Lower leg skin (tissue), 4 donors: ENCODE measurements at regions not wholly inside any gene's neighbourhood (a gene's known extent, or its start where the extent isn't known, plus 50 kb on each side); places are given as distances from the start of the nearest gene placed in this dataset.

ENCODE experiments used
- DNase-seq, 2 donors: peaks; one replicate each; pipeline ENCODE4 v3.0.0-alpha.2; 2019; ENCODE audit warnings: low spot score in 2 of 2
- H3K4me3 ChIP-seq: fragments of 200-600 bp; sonication (generic); 2 replicates; pipeline ENCODE4 v1.5.1; 2017; ENCODE audit warnings: mild to moderate bottlenecking, low read depth; ENCODE audit not compliant: poor library complexity, severe bottlenecking
- CTCF ChIP-seq, 3 donors: fragments of 450-650 bp; IDR thresholded peaks; one replicate each; pipeline ENCODE4 v1.5.1; 2016; ENCODE audit warnings: antibody characterized with exemption in 3 of 3, mild to moderate bottlenecking in 3 of 3, moderate library complexity in 2 of 3
- POLR2A ChIP-seq, 2 donors: fragments of 450-650 bp; IDR thresholded peaks; one replicate each; pipeline ENCODE4 v1.6.1; 2016 to 2017; ENCODE audit warnings: antibody characterized with exemption in 2 of 2, mild to moderate bottlenecking in 1 of 2, moderate library complexity in 1 of 2
- WGBS, 2 donors: methylation state at CpG; one replicate each; pipeline ENCODE4 v1.1.5; 2018; 5-methylcytosine and 5-hydroxymethylcytosine counted together
- intact Hi-C: fragments of 100-400 bp; cut with DNase I; formaldehyde crosslinking; loops from one replicate; pipeline ENCODE4 v1.15.0; 2023; ENCODE audit warnings: low total_unique reads

- TF ChIP-seq POLR2A (IDR thresholded peaks at IDR 0.05) (no peak), CTCF (IDR thresholded peaks at IDR 0.05) (no peak)
- DNase-seq = no peak
- 75 to 80% methylated on average over 2 of the region's 2 CpGs for WGBS, 2 donors
- H3K4me3 ChIP-seq = no peak overlapping the region
- intact Hi-C loops = no loop called here
Observed at GRCh38 chr2:183606022-183606717, 481.9 kb downstream of the NUP35 start.

GRCh38 chr2:183606718-183607085, 482.5 kb downstream of the NUP35 start:
- TF ChIP-seq POLR2A (IDR thresholded peaks at IDR 0.05) = no peak
- intact Hi-C loops = no loop called here
- no peak for DNase-seq
- no peak overlapping the region for H3K4me3 ChIP-seq
- WGBS, 2 donors = 89 to 91% methylated on average over 3 of the region's 3 CpGs

- TF ChIP-seq CTCF (IDR thresholded peaks at IDR 0.05) (no peak), POLR2A (IDR thresholded peaks at IDR 0.05) (no peak)
- no peak for DNase-seq
- 96% methylated on average over 21 of the region's 21 CpGs for WGBS, 2 donors
- no peak overlapping the region for H3K4me3 ChIP-seq
- intact Hi-C loops = no loop called here
Observed at GRCh38 chr2:183607995-183608394, 483.8 kb downstream of the NUP35 start.

GRCh38 chr2:183608747-183609146, 484.5 kb downstream of the NUP35 start:
- WGBS, 2 donors = 81 to 93% methylated on average over 1 of the region's 1 CpG
- no peak overlapping the region for H3K4me3 ChIP-seq
- TF ChIP-seq POLR2A (IDR thresholded peaks at IDR 0.05) (no peak), CTCF (IDR thresholded peaks at IDR 0.05) (no peak)
- no peak for DNase-seq
- intact Hi-C loops = no loop called here

GRCh38 chr2:183610724-183611123, 486.5 kb downstream of the NUP35 start:
- no peak overlapping the region for H3K4me3 ChIP-seq
- no peak for TF ChIP-seq CTCF (IDR thresholded peaks at IDR 0.05)
- no peak for TF ChIP-seq POLR2A (IDR thresholded peaks at IDR 0.05)
- intact Hi-C loops = no loop called here
- DNase-seq = no peak
- WGBS, 2 donors = 58 to 62% methylated on average over 2 of the region's 2 CpGs

GRCh38 chr2:183614799-183615435, 490.7 kb downstream of the NUP35 start:
- intact Hi-C loops = no loop called here
- TF ChIP-seq CTCF (IDR thresholded peaks at IDR 0.05) (no peak), POLR2A (IDR thresholded peaks at IDR 0.05) (no peak)
- no peak overlapping the region for H3K4me3 ChIP-seq
- DNase-seq = no peak
- WGBS, 2 donors = 16 to 32% methylated on average over 5 of the region's 5 CpGs
